HCT116 (cell line): ENCODE measurements at regions not wholly inside any gene's neighbourhood (a gene's known extent, or its start where the extent isn't known, plus 50 kb on each side); places are given as distances from the start of the nearest gene placed in this dataset.

Source experiments
- ATAC-seq: fragments of 200-7000 bp; cut with Tn5 transposase; 2 replicates; pipeline ENCODE4 v1.9.1; 2020; ENCODE audit warnings: mild to moderate bottlenecking, moderate library complexity
- BruUV-seq: library from RNA; stranded (reverse); fragments of 400-500 nt; replicated peaks from 2 replicates; lab custom pipeline; 2021; lab: Mats Ljungman, UMichigan
- CTCF ChIA-PET: fragments of 300-600 bp; sonication (Branson Sonifier 250); formaldehyde crosslinking; loops from one replicate; lab custom pipeline; 2021; ENCODE audit warnings: antibody characterized with exemption; lab: Charles Lee
- POLR2A ChIA-PET: fragments of 300-600, 350-600 bp; sonication (Branson Sonifier 250); formaldehyde crosslinking; loops from one replicate; lab custom pipeline; 2021; ENCODE audit warnings: antibody characterized with exemption; lab: Charles Lee
- RAD21 ChIA-PET, 2 experiments: fragments of 300-600 bp; sonication (Branson Sonifier 250); formaldehyde crosslinking; loops; one replicate each; lab custom pipeline; 2023; ENCODE audit warnings: low total read pairs in 2 of 2; ENCODE audit not compliant: uncharacterized antibody in 2 of 2, unreplicated experiment in 2 of 2, low non-redundant PET in 1 of 2; lab: Charles Lee
- DNase-seq: peaks from one replicate; pipeline ENCODE4 v3.0.0-alpha.2; 2010; ENCODE audit warnings: low read depth, low spot score
- H2AFZ ChIP-seq: fragments of 200-600 bp; shearing (Covaris generic), sonication (generic); 2 replicates; pipeline ENCODE4 v1.6.1; 2017; ENCODE audit warnings: low read depth, mixed run types, mixed read lengths, antibody characterized with exemption, low read length; ENCODE audit not compliant: poor library complexity, severe bottlenecking
- H3K27ac ChIP-seq: 2 replicates; pipeline ENCODE4 v1.5.1; 2012; ENCODE audit warnings: low read depth, low read length
- H3K27me3 ChIP-seq: fragments of 200-600 bp; sonication (generic); 2 replicates; pipeline ENCODE4 v1.6.1; 2016; ENCODE audit warnings: mixed run types, low read length, mixed read lengths; ENCODE audit not compliant: insufficient read depth
- H3K36me3 ChIP-seq, 2 experiments: fragments of 200-500 bp in 1 of 2; fragments of 200-600 bp in 1 of 2; sonication (Bioruptor generic) in 1 of 2; sonication (generic) in 1 of 2; 2 replicates each; pipeline versions ENCODE4 v1.5.1 to v1.6.1; 2014 to 2016; ENCODE audit warnings: low read length in 2 of 2, inconsistent platforms in 1 of 2, mixed read lengths in 1 of 2, mixed run types in 1 of 2; ENCODE audit not compliant: insufficient read depth in 2 of 2, control insufficient read depth in 1 of 2
- H3K4me1 ChIP-seq, 2 experiments: fragments of 200-600 bp in 1 of 2; sonication (generic) in 1 of 2; 2 replicates each; pipeline versions ENCODE4 v1.5.1 to v1.6.1; 2012 to 2017; ENCODE audit warnings: low read length in 2 of 2, inconsistent platforms in 1 of 2, mild to moderate bottlenecking in 1 of 2, mixed read lengths in 1 of 2, mixed run types in 1 of 2, moderate library complexity in 1 of 2; ENCODE audit not compliant: insufficient read depth in 2 of 2, control insufficient read depth in 1 of 2
- H3K4me2 ChIP-seq: fragments of 200-600 bp; sonication (generic); 2 replicates; pipeline ENCODE4 v1.6.1; 2017; ENCODE audit warnings: mixed run types, low read length, mixed read lengths
- H3K4me3 ChIP-seq, 2 experiments: fragments of 200-600 bp in 1 of 2; sonication (generic) in 1 of 2; replicated peaks in 1 of 2; 2 replicates each; pipeline ENCODE4 v1.5.1; 2011 to 2016; ENCODE audit warnings: low read length in 2 of 2, control low read depth in 1 of 2, low read depth in 1 of 2, mild to moderate bottlenecking in 1 of 2, mixed read lengths in 1 of 2, mixed run types in 1 of 2
- H3K79me2 ChIP-seq: fragments of 200-600 bp; sonication (generic); 2 replicates; pipeline ENCODE4 v1.6.1; 2017; ENCODE audit warnings: mild to moderate bottlenecking, mixed run types, low read length, moderate library complexity, mixed read lengths; ENCODE audit not compliant: insufficient read depth
- H3K9ac ChIP-seq: fragments of 200-600 bp; sonication (generic); 2 replicates; pipeline ENCODE4 v1.6.1; 2016; ENCODE audit warnings: low read length, mixed read lengths
- H3K9me2 ChIP-seq: fragments of 200-600 bp; sonication (generic), shearing (Covaris generic); 2 replicates; pipeline ENCODE4 v1.6.1; 2017; ENCODE audit warnings: mixed run types, mild to moderate bottlenecking, moderate library complexity; ENCODE audit not compliant: insufficient read depth
- H3K9me3 ChIP-seq, 2 experiments: fragments of 200-500 bp in 1 of 2; fragments of 200-600 bp in 1 of 2; sonication (Bioruptor generic) in 1 of 2; sonication (generic) in 1 of 2; 2 replicates each; pipeline ENCODE4 v1.6.1; 2014 to 2017; ENCODE audit warnings: low read length in 2 of 2, mixed read lengths in 2 of 2, inconsistent platforms in 1 of 2, low read depth in 1 of 2, mild to moderate bottlenecking in 1 of 2, mixed run types in 1 of 2, moderate library complexity in 1 of 2; ENCODE audit not compliant: control insufficient read depth in 1 of 2, insufficient read depth in 1 of 2
- H4K20me1 ChIP-seq: fragments of 200-600 bp; sonication (generic), shearing (Covaris generic); 2 replicates; pipeline ENCODE4 v1.6.1; 2017; ENCODE audit warnings: mixed run types, mild to moderate bottlenecking, moderate library complexity; ENCODE audit not compliant: insufficient read depth
- ATF3 ChIP-seq: IDR thresholded peaks from 2 replicates; pipeline ENCODE4 v1.6.1; 2012
- CBX3 ChIP-seq: IDR thresholded peaks from 2 replicates; pipeline ENCODE4 v1.6.1; 2012; ENCODE audit warnings: low read depth
- CEBPB ChIP-seq: IDR thresholded peaks from 2 replicates; pipeline ENCODE4 v1.6.1; 2012; ENCODE audit warnings: low read depth
- CTCF ChIP-seq, 3 experiments: fragments of 200-600 bp in 1 of 3; sonication (generic) in 1 of 3; IDR thresholded peaks in 2 of 3; conservative IDR thresholded peaks in 1 of 3; 2 replicates each; pipeline ENCODE4 v1.5.1; 2012 to 2017; ENCODE audit warnings: low read depth in 2 of 3, low read length in 2 of 3, antibody characterized with exemption in 1 of 3, borderline replicate concordance in 1 of 3, control low read depth in 1 of 3, mild to moderate bottlenecking in 1 of 3, mixed read lengths in 1 of 3, mixed run types in 1 of 3, moderate library complexity in 1 of 3; ENCODE audit not compliant: insufficient read depth in 1 of 3
- EGR1 ChIP-seq: IDR thresholded peaks from 2 replicates; pipeline ENCODE4 v1.6.1; 2012; ENCODE audit warnings: low read depth
- ELF1 ChIP-seq: IDR thresholded peaks from 2 replicates; pipeline ENCODE4 v1.6.1; 2012; ENCODE audit warnings: low read depth, borderline replicate concordance
- EZH2 ChIP-seq: fragments of 200-600 bp; sonication (generic); IDR thresholded peaks from 2 replicates; pipeline ENCODE4 v1.6.1; 2017; ENCODE audit warnings: antibody characterized with exemption, mixed run types
- EZH2phosphoT487 ChIP-seq: fragments of 200-600 bp; IDR thresholded peaks from 2 replicates; pipeline ENCODE4 v1.6.1; 2018; ENCODE audit warnings: antibody characterized with exemption, borderline replicate concordance
- FOSL1 ChIP-seq: IDR thresholded peaks from 2 replicates; pipeline ENCODE4 v1.6.1; 2012; ENCODE audit warnings: low read depth
- JUND ChIP-seq: IDR thresholded peaks from 2 replicates; pipeline ENCODE4 v1.6.1; 2012
- POLR2A ChIP-seq: IDR thresholded peaks from 2 replicates; pipeline ENCODE4 v1.7.0; 2011; ENCODE audit warnings: borderline replicate concordance; ENCODE audit not compliant: insufficient read depth, insufficient read length; ENCODE audit errors: extremely low read depth
- RAD21 ChIP-seq: IDR thresholded peaks from 2 replicates; pipeline ENCODE4 v1.6.1; 2012; ENCODE audit warnings: low read depth, mild to moderate bottlenecking
- REST ChIP-seq: IDR thresholded peaks from 2 replicates; pipeline ENCODE4 v1.6.1; 2012; ENCODE audit warnings: low read depth
- SIN3A ChIP-seq: IDR thresholded peaks from 2 replicates; pipeline ENCODE4 v1.6.1; 2012; ENCODE audit warnings: low read depth
- SP1 ChIP-seq: IDR thresholded peaks from 2 replicates; pipeline ENCODE4 v1.6.1; 2012; ENCODE audit warnings: low read depth
- TCF7L2 ChIP-seq: IDR thresholded peaks from 2 replicates; pipeline ENCODE4 v1.7.0; 2011; ENCODE audit warnings: borderline replicate concordance, inconsistent platforms; ENCODE audit not compliant: insufficient read depth, insufficient read length; ENCODE audit errors: extremely low read depth
- YY1 ChIP-seq: IDR thresholded peaks from 2 replicates; pipeline ENCODE4 v1.6.1; 2011; ENCODE audit warnings: low read length, low read depth, moderate library complexity, mild to moderate bottlenecking; ENCODE audit not compliant: insufficient replicate concordance; ENCODE audit errors: extremely low read depth
- ZBTB33 ChIP-seq: IDR thresholded peaks from 2 replicates; pipeline ENCODE4 v1.6.1; 2011; ENCODE audit warnings: mild to moderate bottlenecking, low read length, moderate library complexity; ENCODE audit not compliant: insufficient replicate concordance; ENCODE audit errors: extremely low read depth
- ZFX ChIP-seq: fragments of 450-650 bp; IDR thresholded peaks from 2 replicates; pipeline ENCODE4 v1.6.1; 2017
- ZNF274 ChIP-seq: fragments of 200-500 bp; sonication (Bioruptor generic); IDR thresholded peaks from 2 replicates; pipeline ENCODE4 v1.6.1; 2014; ENCODE audit warnings: mild to moderate bottlenecking, low read depth, low read length, inconsistent platforms
- intact Hi-C: fragments of 100-400 bp; cut with micrococcal nuclease; formaldehyde crosslinking; loops from 2 replicates; pipeline ENCODE4 v1.10.0; 2022

GRCh38 chr4:169870507-169870906 lies 112.8 kb upstream of the HPF1 start:
- ChIA-PET POLR2A (no interaction called here), CTCF (no interaction called here)
- no TSS peak for BruUV-seq
- no peak for ATAC-seq
- H3K4me1 ChIP-seq = no peaks in the 10 kb centered on the region
- no peaks in the 10 kb centered on the region for H3K9me2 ChIP-seq
- intact Hi-C loops = no loop called here
- H3K36me3 ChIP-seq = no peaks in the 10 kb centered on the region
- H3K27me3 ChIP-seq = no peaks in the 10 kb centered on the region
- no peak for DNase-seq
- no peak overlapping the region for H3K9ac ChIP-seq
- H4K20me1 ChIP-seq = no peaks in the 10 kb centered on the region
- no peaks in the 10 kb centered on the region for H3K9me3 ChIP-seq
- no peak overlapping the region for H3K4me2 ChIP-seq
- no peaks in the 10 kb centered on the region for H3K79me2 ChIP-seq
- no peak for TF ChIP-seq SIN3A
- no peak for TF ChIP-seq REST
- TF ChIP-seq RAD21 = no peak
- no peak for TF ChIP-seq POLR2A
- no peak for TF ChIP-seq ZFX
- no peak for TF ChIP-seq ZNF274
- no peak for TF ChIP-seq ZBTB33
- TF ChIP-seq CEBPB = no peak
- no peak for TF ChIP-seq YY1
- no peak for TF ChIP-seq FOSL1
- TF ChIP-seq EZH2phosphoT487 = no peak
- no peak for TF ChIP-seq EZH2
- no peak for TF ChIP-seq TCF7L2
- TF ChIP-seq SP1 = no peak
- no peak for TF ChIP-seq ATF3
- no peak for TF ChIP-seq ELF1
- no peak for TF ChIP-seq CTCF (IDR thresholded peaks at IDR 0.05 in 2 of 3, conservative IDR thresholded peaks at IDR 0.05 in 1 of 3; ENCODE audit: borderline replicate concordance in 1 of 3, insufficient read depth in 1 of 3, low read depth in 2 of 3, low read length in 2 of 3)
- TF ChIP-seq CBX3 = no peak
- no peak for TF ChIP-seq EGR1
- TF ChIP-seq JUND = no peak
- TF ChIP-seq, all 23 proteins: peak for 0
- Histone ChIP-seq H3K27ac (no peak overlapping the region), H2AFZ (no peak overlapping the region), H3K4me3 (no peak overlapping the region)
- RAD21 ChIA-PET = no interaction called here
